ENCODE measurements at regions not wholly inside any gene's neighbourhood (a gene's known extent, or its start where the extent isn't known, plus 50 kb on each side); places are given as distances from the start of the nearest gene placed in this dataset.

DNA sequence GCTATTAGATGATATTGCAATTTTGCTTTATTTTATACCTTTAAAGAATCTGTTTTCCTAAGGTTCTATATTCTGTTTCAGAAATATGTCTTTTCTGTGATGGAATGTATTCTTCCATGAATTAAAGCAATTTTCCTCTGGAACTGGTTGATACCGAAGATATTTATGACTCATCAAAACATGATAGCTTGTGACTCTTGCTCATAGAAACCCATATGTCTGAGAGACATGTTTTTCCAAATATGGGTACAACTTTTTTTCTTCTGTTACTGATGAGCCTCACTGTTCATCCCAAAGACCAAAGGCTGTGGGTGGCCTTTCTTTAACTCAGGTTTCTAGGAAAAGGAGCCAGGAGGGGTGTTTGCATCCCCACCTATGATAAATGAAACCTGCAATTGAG is 126.1 kb upstream of the PAPPA start:
- TF ChIP-seq POLR2A (IDR thresholded peaks at IDR 0.05) (no peak), POLR2AphosphoS5 (IDR thresholded peaks at IDR 0.05) (no peak)
- TF ChIP-seq, protein P1, sequence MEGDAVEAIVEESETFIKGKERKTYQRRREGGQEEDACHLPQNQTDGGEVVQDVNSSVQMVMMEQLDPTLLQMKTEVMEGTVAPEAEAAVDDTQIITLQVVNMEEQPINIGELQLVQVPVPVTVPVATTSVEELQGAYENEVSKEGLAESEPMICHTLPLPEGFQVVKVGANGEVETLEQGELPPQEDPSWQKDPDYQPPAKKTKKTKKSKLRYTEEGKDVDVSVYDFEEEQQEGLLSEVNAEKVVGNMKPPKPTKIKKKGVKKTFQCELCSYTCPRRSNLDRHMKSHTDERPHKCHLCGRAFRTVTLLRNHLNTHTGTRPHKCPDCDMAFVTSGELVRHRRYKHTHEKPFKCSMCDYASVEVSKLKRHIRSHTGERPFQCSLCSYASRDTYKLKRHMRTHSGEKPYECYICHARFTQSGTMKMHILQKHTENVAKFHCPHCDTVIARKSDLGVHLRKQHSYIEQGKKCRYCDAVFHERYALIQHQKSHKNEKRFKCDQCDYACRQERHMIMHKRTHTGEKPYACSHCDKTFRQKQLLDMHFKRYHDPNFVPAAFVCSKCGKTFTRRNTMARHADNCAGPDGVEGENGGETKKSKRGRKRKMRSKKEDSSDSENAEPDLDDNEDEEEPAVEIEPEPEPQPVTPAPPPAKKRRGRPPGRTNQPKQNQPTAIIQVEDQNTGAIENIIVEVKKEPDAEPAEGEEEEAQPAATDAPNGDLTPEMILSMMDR (IDR thresholded peaks at IDR 0.05) = no peak
